NB4 (cell line): ENCODE measurements at regions not wholly inside any gene's neighbourhood (a gene's known extent, or its start where the extent isn't known, plus 50 kb on each side); places are given as distances from the start of the nearest gene placed in this dataset.

ENCODE experiments used
- CTCF ChIP-seq: IDR thresholded peaks from one replicate; pipeline ENCODE4 v1.5.1; 2012; ENCODE audit warnings: low read depth, low read length
- MAX ChIP-seq: IDR thresholded peaks from 2 replicates; pipeline ENCODE4 v1.6.1; 2011; ENCODE audit warnings: low read depth, low read length
- MYC ChIP-seq: IDR thresholded peaks from 2 replicates; pipeline ENCODE4 v1.6.1; 2011; ENCODE audit warnings: low read depth, low read length
- POLR2A ChIP-seq: IDR thresholded peaks from 2 replicates; pipeline ENCODE4 v1.6.1; 2011; ENCODE audit warnings: mild to moderate bottlenecking; ENCODE audit not compliant: insufficient read length; ENCODE audit errors: extremely low read depth

GRCh38 chr2:129906139-129906860, 73.2 kb upstream of the RAB6C start:
- TF ChIP-seq CTCF: no peak
- TF ChIP-seq POLR2A: no peak
- no peak for TF ChIP-seq MAX
- no peak for TF ChIP-seq MYC
